GM12878 (cell line): ENCODE measurements at regions not wholly inside any gene's neighbourhood (a gene's known extent, or its start where the extent isn't known, plus 50 kb on each side); places are given as distances from the start of the nearest gene placed in this dataset.

Source experiments
- ATAC-seq: fragments of 200-7000 bp; cut with Tn5 transposase; 3 replicates; pipeline ENCODE4 v1.9.1; 2020; ENCODE audit warnings: mild to moderate bottlenecking, moderate library complexity
- BruUV-seq: library from RNA; stranded (reverse); fragments of 400-500 nt; replicated peaks from 2 replicates; lab custom pipeline; 2021; lab: Mats Ljungman, UMichigan
- CTCF ChIA-PET: fragments of 300-600 bp; sonication (Branson Sonifier 250); formaldehyde crosslinking; extraction: SDS; loops from one replicate; lab custom pipeline; 2021; ENCODE audit warnings: inconsistent platforms; lab: Yijun Ruan, JAX
- POLR2A ChIA-PET: fragments of 350-600 bp; formaldehyde crosslinking; extraction: SDS; loops from one replicate; lab custom pipeline; 2021; ENCODE audit warnings: inconsistent platforms; lab: Charles Lee
- RAD21 ChIA-PET: fragments of 300-600 bp; sonication (Branson Sonifier 250); formaldehyde crosslinking; loops from one replicate; lab custom pipeline; 2023; ENCODE audit warnings: antibody characterized with exemption; ENCODE audit not compliant: unreplicated experiment; lab: Charles Lee
- SMC1A ChIA-PET: fragments of 300-600 bp; sonication (Branson Sonifier 250); formaldehyde crosslinking; loops from one replicate; lab custom pipeline; 2023; ENCODE audit not compliant: unreplicated experiment, uncharacterized antibody; lab: Charles Lee
- DNase-seq: peaks from one replicate; pipeline ENCODE4 v3.0.0-alpha.2; 2011; ENCODE audit warnings: low read depth, low spot score
- FAIRE-seq: peaks from 3 replicates; lab custom pipeline; 2011; peaks lifted over from hg19 to GRCh38; lab: Jason Lieb, UNC
- H2AFZ ChIP-seq: 2 replicates; pipeline ENCODE4 v1.6.0; 2011; ENCODE audit warnings: low read depth, low read length, control low read depth; ENCODE audit not compliant: control insufficient read depth
- H3K27ac ChIP-seq: 2 replicates; pipeline ENCODE4 v1.5.1; 2011; ENCODE audit warnings: control low read depth; ENCODE audit not compliant: control insufficient read depth, insufficient read depth
- H3K27me3 ChIP-seq, 2 experiments: replicated peaks in 1 of 2; 2 replicates each; pipeline versions ENCODE4 v1.6.0 to v1.6.1; 2011; ENCODE audit warnings: low read length in 1 of 2; ENCODE audit not compliant: control insufficient read depth in 2 of 2, insufficient read depth in 2 of 2
- H3K36me3 ChIP-seq, 2 experiments: 2 replicates each; pipeline ENCODE4 v1.5.1; 2011; ENCODE audit warnings: low read length in 1 of 2; ENCODE audit not compliant: control insufficient read depth in 2 of 2, insufficient read depth in 2 of 2
- H3K4me1 ChIP-seq: 2 replicates; pipeline ENCODE4 v1.6.1; 2011; ENCODE audit warnings: mild to moderate bottlenecking, low read length, moderate library complexity, mixed read lengths; ENCODE audit not compliant: control insufficient read depth, insufficient read depth
- H3K4me2 ChIP-seq: 2 replicates; pipeline ENCODE4 v1.6.0; 2011; ENCODE audit warnings: control low read depth; ENCODE audit not compliant: control insufficient read depth, insufficient read depth
- H3K4me3 ChIP-seq: fragments of 200-600 bp; sonication (generic); 2 replicates; pipeline ENCODE4 v1.5.1; 2016
- H3K79me2 ChIP-seq: 2 replicates; pipeline ENCODE4 v1.6.0; 2011; ENCODE audit warnings: low read length; ENCODE audit not compliant: control insufficient read depth, insufficient read depth
- H3K9ac ChIP-seq: 2 replicates; pipeline ENCODE4 v1.8.0; 2011; ENCODE audit warnings: low read length, control low read depth, mixed read lengths; ENCODE audit not compliant: control insufficient read depth, insufficient read depth
- H3K9me3 ChIP-seq: replicated peaks from 3 replicates; pipeline ENCODE4 v1.5.1; 2011; ENCODE audit warnings: mild to moderate bottlenecking, low read length; ENCODE audit not compliant: control insufficient read depth, insufficient read depth
- H4K20me1 ChIP-seq: 2 replicates; pipeline ENCODE4 v1.6.0; 2011; ENCODE audit not compliant: control insufficient read depth, insufficient read depth
- ATF2 ChIP-seq: IDR thresholded peaks from 2 replicates; pipeline ENCODE4 v1.6.1; 2012; ENCODE audit warnings: low read length, inconsistent platforms
- BCL11A ChIP-seq: IDR thresholded peaks from 2 replicates; pipeline ENCODE4 v1.6.1; 2011; ENCODE audit warnings: low read depth, low read length
- CHD2 ChIP-seq: IDR thresholded peaks from 2 replicates; pipeline ENCODE4 v1.6.1; 2011; ENCODE audit warnings: low read depth, low read length, improper control_type of control experiment, borderline replicate concordance
- ELK1 ChIP-seq: IDR thresholded peaks from 2 replicates; pipeline ENCODE4 v1.6.1; 2012; ENCODE audit warnings: low read depth, low read length, improper control_type of control experiment
- ESRRA ChIP-seq: IDR thresholded peaks from 2 replicates; pipeline ENCODE4 v1.6.1; 2012; ENCODE audit warnings: mild to moderate bottlenecking, low read length, improper control_type of control experiment
- GATAD2B ChIP-seq: fragments of 450-650 bp; conservative IDR thresholded peaks from 2 replicates; pipeline ENCODE4 v1.6.1; 2017; ENCODE audit warnings: low read depth, mild to moderate bottlenecking, moderate library complexity
- HDAC2 ChIP-seq: fragments of 200-600 bp; sonication (generic); IDR thresholded peaks from 2 replicates; pipeline ENCODE4 v1.6.1; 2017
- NR2C1 ChIP-seq: fragments of 450-650 bp; IDR thresholded peaks from 2 replicates; pipeline ENCODE4 v1.6.1; 2017; ENCODE audit warnings: antibody characterized with exemption, mild to moderate bottlenecking, moderate library complexity
- RBBP5 ChIP-seq: fragments of 200-600 bp; sonication (generic); conservative IDR thresholded peaks from 2 replicates; pipeline ENCODE4 v1.6.1; 2016
- RUNX3 ChIP-seq: IDR thresholded peaks from 2 replicates; pipeline ENCODE4 v1.6.1; 2012; ENCODE audit warnings: low read length, inconsistent platforms
- SMARCA5 ChIP-seq: fragments of 450-650 bp; IDR thresholded peaks from 2 replicates; pipeline ENCODE4 v1.6.1; 2017; ENCODE audit warnings: mild to moderate bottlenecking
- SUZ12 ChIP-seq: fragments of 200-600 bp; sonication (generic); IDR thresholded peaks from one replicate; pipeline ENCODE4 v1.6.1; 2018; ENCODE audit warnings: antibody characterized with exemption, mild to moderate bottlenecking; ENCODE audit not compliant: unreplicated experiment
- YY1 ChIP-seq: IDR thresholded peaks from 2 replicates; pipeline ENCODE4 v1.6.1; 2011; ENCODE audit warnings: low read depth, mild to moderate bottlenecking, low read length
- ZBTB4 ChIP-seq: fragments of 450-650 bp; formaldehyde crosslinking; IDR thresholded peaks from 2 replicates; pipeline ENCODE4 v1.4.0; 2022; ENCODE audit warnings: mild to moderate bottlenecking, moderate library complexity
- ZNF622 ChIP-seq: fragments of 450-650 bp; IDR thresholded peaks from 2 replicates; pipeline ENCODE4 v1.6.1; 2017; ENCODE audit warnings: mild to moderate bottlenecking, inconsistent platforms
- WGBS: methylation state at CpG from one replicate; pipeline ENCODE4 v1.1.6; 2016; ENCODE audit warnings: low lambda C conversion rate; ENCODE audit not compliant: insufficient replicate concordance, insufficient coverage; ENCODE audit errors: missing lambda C conversion rate; 5-methylcytosine and 5-hydroxymethylcytosine counted together
- in situ Hi-C: fragments of 300-500 bp; cut with MboI; formaldehyde crosslinking; loops from 9 replicates; pipeline ENCODE4 v1.14.3; 2018; ENCODE audit warnings: mixed read lengths
- intact Hi-C: fragments of 100-400 bp; cut with micrococcal nuclease; formaldehyde crosslinking; loops from one replicate; pipeline ENCODE4 v1.14.2; 2022; ENCODE audit not compliant: unreplicated experiment

GRCh38 chr14:53304726-53305381 lies 151.7 kb upstream of the DDHD1 start:
- Histone ChIP-seq H3K9ac (no peak overlapping the region), H3K4me3 (no peak overlapping the region), H3K27ac (no peak overlapping the region), H3K36me3 (no peaks in the 10 kb centered on the region), H2AFZ (no peak overlapping the region), H3K79me2 (no peaks in the 10 kb centered on the region), H4K20me1 (no peaks in the 10 kb centered on the region), H3K27me3 (no peaks in the 10 kb centered on the region), H3K4me1 (no peaks in the 10 kb centered on the region), H3K4me2 (no peak overlapping the region), H3K9me3 (peaks cover 1% of the 10 kb centered on the region; the same call in 1 of the 3 replicates)
- SMC1A ChIA-PET = interaction anchor here (0.6 to 3.8 kb wide), 12 partner anchors 8 to 484 kb away, joined by 3 to 18 read pairs (median 3); no protein-coding TSS in a partner anchor
- intact Hi-C loops (loop anchor here (2.0 kb wide), 1 partner anchor 480 kb away; no protein-coding TSS in a partner anchor), in situ Hi-C loops (loop anchor here (5.0 kb wide), 1 partner anchor 483 kb away; no protein-coding TSS in a partner anchor)
- FAIRE-seq (no peak), ATAC-seq (no peak), DNase-seq (no peak)
- CTCF ChIA-PET = interaction anchor here (0.6 to 4.9 kb wide), 17 partner anchors 9 to 1043 kb away, joined by 3 to 48 read pairs (median 5); no protein-coding TSS in a partner anchor
- BruUV-seq = no TSS peak
- whole genome bisulfite sequencing = 83% methylated on average over 3 of the region's 3 CpGs
- RAD21 ChIA-PET = interaction anchor here (0.9 to 2.0 kb wide), 4 partner anchors 9 to 484 kb away, joined by 3 to 13 read pairs (median 4); no protein-coding TSS in a partner anchor
- POLR2A ChIA-PET = no interaction called here
- no peak for TF ChIP-seq HDAC2
- TF ChIP-seq NR2C1 = no peak
- no peak for TF ChIP-seq BCL11A
- TF ChIP-seq ELK1 = no peak
- no peak for TF ChIP-seq ESRRA
- no peak for TF ChIP-seq ZBTB4
- no peak for TF ChIP-seq CHD2
- TF ChIP-seq ATF2 = no peak
- TF ChIP-seq RBBP5 = no peak
- no peak for TF ChIP-seq YY1
- TF ChIP-seq SMARCA5 = no peak
- no peak for TF ChIP-seq GATAD2B
- TF ChIP-seq ZNF622 = no peak
- no peak for TF ChIP-seq SUZ12
- TF ChIP-seq RUNX3 = no peak
